ENCODE measurements at regions not wholly inside any gene's neighbourhood (a gene's known extent, or its start where the extent isn't known, plus 50 kb on each side); places are given as distances from the start of the nearest gene placed in this dataset.

DNA sequence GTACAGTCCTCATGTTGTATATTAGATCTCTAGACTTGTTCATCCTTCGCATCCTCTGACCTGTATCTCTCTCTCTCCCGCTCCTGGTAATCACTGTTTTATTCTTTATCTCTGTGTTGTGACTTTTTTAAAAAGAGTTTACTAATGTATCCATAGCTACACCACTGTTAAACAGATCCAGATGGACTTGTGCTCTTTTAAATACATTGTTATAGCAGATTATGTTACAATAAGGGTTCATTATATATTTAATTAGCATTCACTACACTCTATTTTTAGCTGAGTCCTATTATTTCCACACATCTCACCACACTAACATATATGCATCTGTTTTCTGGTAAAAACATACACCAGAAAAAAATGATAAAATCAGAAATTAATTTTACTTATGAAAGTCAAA lies 90.5 kb downstream of the RBM43 start (continued):
- TF ChIP-seq POLR2AphosphoS5 (IDR thresholded peaks at IDR 0.05; ENCODE audit: low read depth) (no peak), ETS1 (IDR thresholded peaks at IDR 0.05) (no peak)

DNA sequence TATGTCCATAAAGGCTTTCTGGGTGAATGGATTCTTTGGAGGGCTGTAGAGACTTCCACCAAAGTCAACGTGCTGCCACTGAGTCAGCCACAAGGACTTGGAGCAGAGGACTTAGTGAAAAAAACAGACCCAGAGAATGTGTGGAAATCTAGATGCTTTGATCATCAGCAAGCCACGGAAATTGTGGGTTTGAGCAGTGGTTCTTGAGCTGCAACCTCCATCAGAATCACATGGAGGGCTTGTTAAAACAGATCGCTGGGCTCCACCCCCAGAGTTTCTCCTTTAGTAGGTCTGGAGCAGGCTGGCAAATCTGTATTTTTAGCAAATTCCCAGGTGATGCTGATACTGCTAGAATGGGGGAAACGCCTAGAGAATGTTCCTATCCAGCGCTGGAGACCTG lies 95.3 kb downstream of the RBM43 start:
- Histone ChIP-seq H3K36me3 (ENCODE audit: insufficient read depth) (no peaks in the 10 kb centered on the region), H2AFZ (no peak overlapping the region), H3K79me2 (replicated peaks; ENCODE audit: insufficient read depth) (no peaks in the 10 kb centered on the region), H3K27ac (ENCODE audit: low read depth) (no peak overlapping the region), H3K9me2 (ENCODE audit: insufficient read depth) (peaks cover 24% of the 10 kb centered on the region), H3K4me2 (no peak overlapping the region), H4K20me1 (replicated peaks; ENCODE audit: insufficient read depth) (no peaks in the 10 kb centered on the region), H3K4me3 (no peak overlapping the region), H3K27me3 (ENCODE audit: insufficient read depth) (no peaks in the 10 kb centered on the region), H3F3A (replicated peaks; ENCODE audit: low read depth) (no peaks in the 10 kb centered on the region), H3K4me1 (ENCODE audit: insufficient read depth) (peaks cover 16% of the 10 kb centered on the region)
- H3K4me1 Mint-ChIP-seq: peaks cover 24% of the 10 kb centered on the region
- no peaks in the 10 kb centered on the region for H3K27me3 Mint-ChIP-seq (ENCODE audit: insufficient read depth, low read depth, poor library complexity)
- H3K4me3 Mint-ChIP-seq: no peak overlapping the region
- no peak for DNase-seq (ENCODE audit: low spot score)
- ATAC-seq: no peak
- H3K9me3 Mint-ChIP-seq: no peaks in the 10 kb centered on the region
- no peaks in the 10 kb centered on the region; the same call in 2 of the 3 replicates for H3K36me3 Mint-ChIP-seq (ENCODE audit: low read depth)
- H3K27ac Mint-ChIP-seq: no peak overlapping the region
- no peak for TF ChIP-seq ETS1 (IDR thresholded peaks at IDR 0.05)
- no peak for TF ChIP-seq REST (IDR thresholded peaks at IDR 0.05; ENCODE audit: unreplicated experiment)
- no peak for TF ChIP-seq EZH2 (IDR thresholded peaks at IDR 0.05; ENCODE audit: low read depth, unreplicated experiment)
- no peak for TF ChIP-seq POLR2AphosphoS5 (IDR thresholded peaks at IDR 0.05; ENCODE audit: low read depth)
- no peak for TF ChIP-seq STAT1 (IDR thresholded peaks at IDR 0.05; ENCODE audit: unreplicated experiment)
- no peak for TF ChIP-seq CREB1 (CRISPR knock-in tag; IDR thresholded peaks at IDR 0.05; ENCODE audit: low read depth)
- no peak for TF ChIP-seq ZNF331 (CRISPR knock-in tag; IDR thresholded peaks at IDR 0.05; ENCODE audit: low read depth)
- TF ChIP-seq ZNF114 (CRISPR knock-in tag; IDR thresholded peaks at IDR 0.05): no peak
- no peak for TF ChIP-seq NANOG (IDR thresholded peaks at IDR 0.05; ENCODE audit: borderline replicate concordance)

All from GM23338 (cell line).